HUES48 (cell line): ENCODE measurements at regions not wholly inside any gene's neighbourhood (a gene's known extent, or its start where the extent isn't known, plus 50 kb on each side); places are given as distances from the start of the nearest gene placed in this dataset.

ENCODE experiments used
- H3K27ac ChIP-seq: one replicate; pipeline ENCODE4 v1.7.0; 2013; ENCODE audit warnings: low read depth, low read length, inconsistent platforms
- H3K27me3 ChIP-seq: 2 replicates; pipeline ENCODE4 v1.6.1; 2013; ENCODE audit warnings: mild to moderate bottlenecking, low read length; ENCODE audit not compliant: control insufficient read depth, insufficient read depth
- H3K36me3 ChIP-seq: 2 replicates; pipeline ENCODE4 v1.6.1; 2013; ENCODE audit warnings: low read length; ENCODE audit not compliant: control insufficient read depth, insufficient read depth
- H3K4me1 ChIP-seq: 2 replicates; pipeline ENCODE4 v1.6.1; 2013; ENCODE audit warnings: mild to moderate bottlenecking, low read length; ENCODE audit not compliant: control insufficient read depth, insufficient read depth
- H3K4me3 ChIP-seq: 2 replicates; pipeline ENCODE4 v1.5.1; 2013; ENCODE audit warnings: mild to moderate bottlenecking, low read depth, low read length
- H3K9ac ChIP-seq: 2 replicates; pipeline ENCODE4 v1.6.1; 2013; ENCODE audit warnings: mild to moderate bottlenecking, low read depth, low read length, moderate library complexity
- H3K9me3 ChIP-seq: 2 replicates; pipeline ENCODE4 v1.6.1; 2013; ENCODE audit warnings: low read length; ENCODE audit not compliant: control insufficient read depth, insufficient read depth

- H3K36me3 ChIP-seq = no peaks in the 10 kb centered on the region
- H3K9me3 ChIP-seq = no peaks in the 10 kb centered on the region
- H3K27me3 ChIP-seq = no peaks in the 10 kb centered on the region
- H3K4me1 ChIP-seq = no peaks in the 10 kb centered on the region
- H3K27ac ChIP-seq = no peak overlapping the region
- no peak overlapping the region for H3K9ac ChIP-seq
- H3K4me3 ChIP-seq = no peak overlapping the region
These were observed 811.0 kb upstream of the GJE1 start for GRCh38 chr6:141321493-141322347.

GRCh38 chr6:141316236-141316635, 816.5 kb upstream of the GJE1 start:
- Histone ChIP-seq H3K9ac (no peak overlapping the region), H3K4me3 (no peak overlapping the region), H3K4me1 (no peaks in the 10 kb centered on the region), H3K9me3 (no peaks in the 10 kb centered on the region), H3K36me3 (no peaks in the 10 kb centered on the region), H3K27ac (no peak overlapping the region), H3K27me3 (no peaks in the 10 kb centered on the region)

DNA sequence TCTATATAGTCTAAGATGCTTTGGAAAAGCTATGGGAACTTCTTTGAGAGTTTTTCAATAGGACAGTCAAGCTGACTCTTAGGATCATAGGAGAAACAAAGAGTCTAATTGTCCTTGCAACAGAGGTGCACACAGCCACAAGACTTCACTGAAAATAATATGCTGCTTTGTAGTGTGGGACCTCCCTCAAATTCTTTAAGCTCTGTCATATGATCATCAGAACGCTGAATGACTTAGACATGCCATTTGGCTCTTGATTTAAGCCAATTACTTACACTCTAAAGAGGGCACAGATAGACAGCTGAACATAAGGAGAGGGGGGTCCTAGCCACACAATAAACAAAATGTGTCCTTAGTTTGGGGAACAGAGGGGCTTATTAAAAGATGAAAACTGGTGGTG, 818.7 kb upstream of the GJE1 start:
- H3K9ac ChIP-seq = no peak overlapping the region
- H3K9me3 ChIP-seq = peaks cover 1% of the 10 kb centered on the region; the same call in 1 of the 2 replicates
- no peaks in the 10 kb centered on the region for H3K27me3 ChIP-seq
- H3K27ac ChIP-seq = no peak overlapping the region
- H3K4me1 ChIP-seq = peaks cover 13% of the 10 kb centered on the region
- H3K36me3 ChIP-seq = no peaks in the 10 kb centered on the region
- no peak overlapping the region for H3K4me3 ChIP-seq

- Histone ChIP-seq H3K4me3 (no peak overlapping the region), H3K27me3 (no peaks in the 10 kb centered on the region), H3K9me3 (peaks cover 6% of the 10 kb centered on the region), H3K4me1 (peaks cover 13% of the 10 kb centered on the region), H3K36me3 (no peaks in the 10 kb centered on the region), H3K27ac (no peak overlapping the region), H3K9ac (no peak overlapping the region)
These were observed 823.4 kb upstream of the GJE1 start for GRCh38 chr6:141309295-141309694.

DNA sequence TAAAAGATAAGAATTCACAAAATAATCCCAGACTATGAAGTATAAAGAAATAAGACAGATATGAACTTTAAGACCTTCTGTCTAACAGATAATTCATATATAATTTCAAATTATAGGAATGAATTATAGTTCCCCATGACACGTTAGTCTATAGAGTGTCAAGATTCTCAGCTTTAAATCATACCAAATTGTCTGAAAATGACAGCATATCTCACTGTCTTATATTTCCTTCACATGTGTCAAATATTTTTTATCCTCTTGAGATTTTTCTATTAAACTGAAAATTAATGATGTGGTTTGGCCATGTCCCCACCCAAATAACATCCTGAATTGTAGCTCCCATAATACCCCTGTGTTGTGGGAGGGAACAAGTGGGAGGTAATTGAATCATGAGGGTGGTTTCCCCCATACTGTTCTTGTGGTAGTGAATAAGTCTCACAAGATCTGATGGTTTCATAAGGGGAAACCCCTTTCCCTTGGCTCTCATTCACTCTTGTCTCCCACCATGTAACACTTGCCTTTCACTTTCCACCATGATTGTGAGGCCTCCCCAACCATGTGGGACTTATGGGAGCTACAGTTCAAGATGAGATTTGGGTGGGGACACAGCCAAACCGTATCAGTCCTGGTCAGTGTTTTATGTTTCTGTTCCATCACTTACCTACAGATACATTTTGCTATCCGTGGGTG, 825.3 kb upstream of the GJE1 start:
- no peak overlapping the region for H3K9ac ChIP-seq
- H3K4me1 ChIP-seq = peaks cover 13% of the 10 kb centered on the region
- no peak overlapping the region for H3K4me3 ChIP-seq

DNA sequence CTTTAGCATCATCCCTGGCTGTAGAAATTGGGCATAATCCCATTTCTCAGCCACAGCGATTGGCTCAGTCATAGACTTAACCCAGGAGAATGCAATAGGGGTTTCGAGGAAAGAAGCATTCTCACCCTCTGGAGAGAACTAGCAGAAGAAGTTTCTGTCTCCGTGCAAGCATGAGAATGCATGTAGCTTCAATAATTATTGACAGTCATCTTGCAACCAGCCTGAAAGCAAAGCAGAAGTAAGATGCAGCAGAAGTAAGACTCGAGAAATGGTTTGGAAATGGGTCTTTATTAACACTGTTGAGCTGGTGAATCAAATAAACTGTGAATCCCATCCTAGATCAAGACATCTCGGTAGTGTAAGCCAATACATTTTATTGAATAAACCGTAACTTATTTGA, 828.8 kb upstream of the GJE1 start:
- no peaks in the 10 kb centered on the region for H3K27me3 ChIP-seq
- no peak overlapping the region for H3K4me3 ChIP-seq
- H3K4me1 ChIP-seq = no peaks in the 10 kb centered on the region
- no peak overlapping the region for H3K27ac ChIP-seq
- H3K9ac ChIP-seq = no peak overlapping the region
- peaks cover 4% of the 10 kb centered on the region for H3K9me3 ChIP-seq
- H3K36me3 ChIP-seq = no peaks in the 10 kb centered on the region

More for the DNA sequence above, 825.3 kb upstream of the GJE1 start:
- H3K27me3 ChIP-seq = no peaks in the 10 kb centered on the region
- H3K36me3 ChIP-seq = no peaks in the 10 kb centered on the region
- H3K9me3 ChIP-seq = peaks cover 6% of the 10 kb centered on the region
- no peak overlapping the region for H3K27ac ChIP-seq

DNA sequence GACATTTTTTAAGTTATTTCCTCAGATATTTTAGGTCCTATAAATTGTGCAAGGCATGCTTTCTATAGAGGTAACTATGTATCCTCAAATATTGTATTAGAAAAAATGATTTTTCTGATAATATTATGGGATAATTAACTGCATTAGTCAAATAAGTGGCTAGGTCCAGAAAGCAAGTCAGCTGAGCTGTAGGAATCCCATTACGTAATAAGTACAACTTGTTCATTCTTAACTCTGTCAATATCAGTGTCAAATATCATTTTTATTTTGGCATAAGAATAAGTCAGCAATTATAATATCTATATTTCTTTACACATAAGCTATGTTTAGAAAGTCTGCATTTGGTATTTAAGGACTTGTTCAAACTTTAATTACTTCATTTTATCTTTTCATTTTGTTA, 830.9 kb upstream of the GJE1 start:
- Histone ChIP-seq H3K9me3 (no peaks in the 10 kb centered on the region), H3K27me3 (no peaks in the 10 kb centered on the region), H3K27ac (no peak overlapping the region), H3K4me3 (no peak overlapping the region), H3K36me3 (no peaks in the 10 kb centered on the region), H3K9ac (no peak overlapping the region), H3K4me1 (no peaks in the 10 kb centered on the region)

DNA sequence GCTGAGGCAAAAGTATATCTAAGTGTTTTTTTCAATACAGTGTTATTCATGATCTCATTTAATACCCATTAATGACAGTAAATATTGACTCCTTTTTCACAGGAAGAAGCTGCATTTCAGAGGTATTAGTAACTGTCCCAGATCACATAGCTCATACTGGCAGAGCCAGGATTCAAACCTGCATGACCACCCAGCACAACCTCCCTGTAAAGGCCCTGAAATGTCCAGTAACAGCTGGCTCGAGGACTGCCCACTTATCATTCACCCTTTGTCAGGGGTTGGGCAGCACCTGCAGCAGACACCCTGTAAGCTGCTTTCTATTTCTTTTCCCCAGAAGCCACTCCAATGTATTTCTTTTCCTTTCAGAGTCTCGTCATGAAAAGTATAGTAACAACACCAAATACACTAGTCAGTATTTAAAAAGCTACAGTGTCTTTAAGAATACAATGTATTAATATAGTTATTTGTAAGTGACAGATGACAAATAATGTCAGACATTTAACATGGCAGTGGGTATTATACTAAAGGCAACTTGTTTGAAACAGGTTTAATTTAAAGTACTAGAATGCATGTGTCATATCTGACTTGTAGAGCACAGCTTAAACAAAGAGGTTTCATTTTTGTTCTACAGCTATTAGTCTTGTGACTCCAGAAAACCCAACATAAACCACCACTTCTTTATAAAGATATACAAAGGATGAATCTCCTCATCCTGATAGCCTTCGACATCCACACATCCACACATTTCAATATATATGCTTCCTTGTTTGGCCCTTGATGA, 841.6 kb upstream of the GJE1 start:
- Histone ChIP-seq H3K27ac (no peak overlapping the region), H3K4me3 (no peak overlapping the region), H3K36me3 (no peaks in the 10 kb centered on the region), H3K9ac (no peak overlapping the region), H3K9me3 (no peaks in the 10 kb centered on the region), H3K27me3 (no peaks in the 10 kb centered on the region), H3K4me1 (no peaks in the 10 kb centered on the region)

- no peak overlapping the region for H3K4me3 ChIP-seq
- H3K4me1 ChIP-seq = no peaks in the 10 kb centered on the region
- no peaks in the 10 kb centered on the region for H3K27me3 ChIP-seq
- H3K27ac ChIP-seq = no peak overlapping the region
- H3K9ac ChIP-seq = no peak overlapping the region
- H3K9me3 ChIP-seq = no peaks in the 10 kb centered on the region
- no peaks in the 10 kb centered on the region for H3K36me3 ChIP-seq
These were observed 843.8 kb upstream of the GJE1 start for GRCh38 chr6:141288947-141289346.

GRCh38 chr6:141282263-141282662, 850.5 kb upstream of the GJE1 start:
- H3K4me3 ChIP-seq = no peak overlapping the region
- H3K36me3 ChIP-seq = no peaks in the 10 kb centered on the region
- H3K9ac ChIP-seq = peak overlapping the region; percentile 41; the same call in 1 of the 2 replicates
- H3K27ac ChIP-seq = no peak overlapping the region
- peaks cover 17% of the 10 kb centered on the region; the same call in 1 of the 2 replicates for H3K4me1 ChIP-seq
- H3K9me3 ChIP-seq = no peaks in the 10 kb centered on the region
- H3K27me3 ChIP-seq = no peaks in the 10 kb centered on the region
